H1 (cell line): ENCODE measurements at regions not wholly inside any gene's neighbourhood (a gene's known extent, or its start where the extent isn't known, plus 50 kb on each side); places are given as distances from the start of the nearest gene placed in this dataset.

Experiments used
- CTCF ChIA-PET: fragments of 300-600 bp; sonication (Branson Sonifier 250); formaldehyde crosslinking; loops from one replicate; lab custom pipeline; 2021; ENCODE audit not compliant: partially characterized antibody; lab: Charles Lee
- POLR2A ChIA-PET: fragments of 300-600 bp; sonication (Branson Sonifier 250); formaldehyde crosslinking; loops from one replicate; lab custom pipeline; 2021; ENCODE audit warnings: inconsistent platforms; ENCODE audit not compliant: partially characterized antibody; lab: Charles Lee
- DNase-seq, 2 experiments: peaks; one replicate each; pipeline versions ENCODE4 v3.0.0 to v3.0.0-alpha.2; 2010 to 2022; ENCODE audit warnings: low spot score in 2 of 2, low read depth in 1 of 2, mixed read lengths in 1 of 2
- FAIRE-seq: peaks from 2 replicates; lab custom pipeline; 2011; peaks lifted over from hg19 to GRCh38; lab: Jason Lieb, UNC
- H2AFZ ChIP-seq: 2 replicates; pipeline ENCODE4 v1.8.1; 2012; ENCODE audit warnings: low read length, inconsistent platforms
- H2AK5ac ChIP-seq: 2 replicates; pipeline ENCODE4 v1.6.1; 2013; ENCODE audit warnings: low read depth, low read length
- H2BK120ac ChIP-seq: replicated peaks from 2 replicates; pipeline ENCODE3; 2013; ENCODE audit warnings: low read depth, low read length, inconsistent platforms
- H2BK12ac ChIP-seq: 2 replicates; pipeline ENCODE4 v1.6.1; 2013; ENCODE audit warnings: low read depth, low read length
- H2BK15ac ChIP-seq: 2 replicates; pipeline ENCODE4 v1.6.1; 2013; ENCODE audit warnings: low read length
- H2BK20ac ChIP-seq: 2 replicates; pipeline ENCODE4 v1.6.1; 2013; ENCODE audit warnings: low read length
- H2BK5ac ChIP-seq: 2 replicates; pipeline ENCODE4 v1.6.1; 2013; ENCODE audit warnings: low read depth, low read length
- H3K14ac ChIP-seq: 2 replicates; pipeline ENCODE4 v1.6.1; 2013; ENCODE audit warnings: inconsistent platforms; ENCODE audit not compliant: insufficient read length
- H3K18ac ChIP-seq: 2 replicates; pipeline ENCODE4 v1.6.1; 2013; ENCODE audit warnings: low read length; ENCODE audit errors: extremely low read depth
- H3K23ac ChIP-seq: 2 replicates; pipeline ENCODE4 v1.6.1; 2013; ENCODE audit warnings: inconsistent platforms; ENCODE audit not compliant: insufficient read length
- H3K23me2 ChIP-seq: 2 replicates; pipeline ENCODE4 v1.6.1; 2013; ENCODE audit warnings: low read depth, low read length
- H3K27ac ChIP-seq: 2 replicates; pipeline ENCODE4 v1.6.1; 2011; ENCODE audit warnings: low read depth, low read length, inconsistent platforms
- H3K27me3 ChIP-seq, 4 experiments: replicated peaks in 1 of 4; 1 replicate in 1 of 4; 2 replicates in 3 of 4; pipeline versions ENCODE4 v1.6.1 to v1.8.1; 2011 to 2013; ENCODE audit warnings: low read length in 3 of 4, mild to moderate bottlenecking in 3 of 4, inconsistent platforms in 2 of 4, mixed read lengths in 2 of 4, moderate library complexity in 1 of 4; ENCODE audit not compliant: control insufficient read depth in 3 of 4, insufficient read depth in 3 of 4; ENCODE audit errors: extremely low read depth in 1 of 4
- H3K36me3 ChIP-seq, 4 experiments: 2 replicates each; pipeline versions ENCODE4 v1.6.1 to v1.8.1; 2011 to 2013; ENCODE audit warnings: mild to moderate bottlenecking in 4 of 4, low read length in 3 of 4, moderate library complexity in 2 of 4, control low read depth in 1 of 4, inconsistent platforms in 1 of 4; ENCODE audit not compliant: insufficient read depth in 4 of 4, control insufficient read depth in 2 of 4
- H3K4ac ChIP-seq: replicated peaks from 2 replicates; pipeline ENCODE3; 2013; ENCODE audit warnings: low read length, low read depth, mixed read lengths, inconsistent platforms; ENCODE audit not compliant: insufficient read length
- H3K4me1 ChIP-seq, 4 experiments: replicated peaks in 1 of 4; 1 replicate in 1 of 4; 2 replicates in 3 of 4; pipeline versions ENCODE4 v1.6.1 to v1.8.1; 2011 to 2013; ENCODE audit warnings: low read length in 3 of 4, inconsistent platforms in 2 of 4, mixed read lengths in 1 of 4; ENCODE audit not compliant: insufficient read depth in 4 of 4, control insufficient read depth in 3 of 4
- H3K4me2 ChIP-seq, 2 experiments: 2 replicates each; pipeline versions ENCODE4 v1.6.1 to v1.8.1; 2011 to 2013; ENCODE audit warnings: low read depth in 2 of 2, low read length in 2 of 2, control low read depth in 1 of 2, inconsistent platforms in 1 of 2, mild to moderate bottlenecking in 1 of 2; ENCODE audit not compliant: insufficient read depth in 1 of 2
- H3K4me3 ChIP-seq, 4 experiments: fragments of 200-600, 300-600 bp in 1 of 4; sonication (generic), shearing (Covaris generic), sonication (Bioruptor Twin) in 1 of 4; 2 replicates each; pipeline versions ENCODE4 v1.5.1 to v1.8.1; 2011 to 2016; ENCODE audit warnings: low read length in 4 of 4, low read depth in 3 of 4, control low read depth in 2 of 4, inconsistent platforms in 2 of 4, mild to moderate bottlenecking in 2 of 4, mixed read lengths in 1 of 4, moderate library complexity in 1 of 4; ENCODE audit not compliant: insufficient read depth in 2 of 4; ENCODE audit errors: extremely low read depth in 1 of 4
- H3K56ac ChIP-seq: replicated peaks from 2 replicates; pipeline ENCODE3; 2013; ENCODE audit warnings: low read depth, mild to moderate bottlenecking, mixed read lengths, low read length, inconsistent platforms; ENCODE audit not compliant: insufficient read length
- H3K79me1 ChIP-seq: 2 replicates; pipeline ENCODE4 v1.6.1; 2013; ENCODE audit warnings: low read depth, low read length, control low read depth
- H3K79me2 ChIP-seq, 2 experiments: 2 replicates each; pipeline versions ENCODE4 v1.6.1 to v1.8.1; 2012 to 2013; ENCODE audit warnings: low read length in 2 of 2, mild to moderate bottlenecking in 2 of 2, inconsistent platforms in 1 of 2; ENCODE audit not compliant: insufficient read depth in 2 of 2, control insufficient read depth in 1 of 2
- H3K9ac ChIP-seq, 4 experiments: replicated peaks in 1 of 4; 1 replicate in 1 of 4; 2 replicates in 3 of 4; pipeline versions ENCODE4 v1.6.1 to v1.8.1; 2011 to 2013; ENCODE audit warnings: low read depth in 3 of 4, low read length in 3 of 4, control low read depth in 2 of 4, mild to moderate bottlenecking in 2 of 4, moderate library complexity in 2 of 4, inconsistent platforms in 1 of 4; ENCODE audit errors: extremely low read depth in 1 of 4
- H3K9me3 ChIP-seq, 2 experiments: 2 replicates each; pipeline versions ENCODE4 v1.6.1 to v1.8.1; 2012 to 2013; ENCODE audit warnings: mild to moderate bottlenecking in 2 of 2, moderate library complexity in 2 of 2, control low read depth in 1 of 2, inconsistent platforms in 1 of 2, low read depth in 1 of 2, low read length in 1 of 2, mixed read lengths in 1 of 2; ENCODE audit not compliant: insufficient read depth in 2 of 2
- H4K20me1 ChIP-seq, 2 experiments: replicated peaks in 1 of 2; 2 replicates each; pipeline versions ENCODE3 to v1.8.1; 2011 to 2013; ENCODE audit warnings: inconsistent platforms in 2 of 2, low read length in 2 of 2, mild to moderate bottlenecking in 1 of 2; ENCODE audit not compliant: insufficient read depth in 2 of 2, control insufficient read depth in 1 of 2
- H4K5ac ChIP-seq: 2 replicates; pipeline ENCODE4 v1.6.1; 2013; ENCODE audit warnings: low read length, low read depth, mixed read lengths, inconsistent platforms; ENCODE audit not compliant: insufficient read length
- H4K8ac ChIP-seq: 2 replicates; pipeline ENCODE4 v1.8.0; 2013; ENCODE audit warnings: mild to moderate bottlenecking, moderate library complexity, low read length, inconsistent platforms; ENCODE audit not compliant: insufficient read depth; ENCODE audit errors: extremely low read depth
- H4K91ac ChIP-seq: replicated peaks from 2 replicates; pipeline ENCODE3; 2013; ENCODE audit warnings: low read length, mixed read lengths, inconsistent platforms; ENCODE audit not compliant: insufficient read length
- ASH2L ChIP-seq: fragments of 200-600, 300-600 bp; sonication (generic); IDR thresholded peaks from one replicate; pipeline ENCODE4 v1.7.1; 2017; ENCODE audit warnings: low read length
- CHD2 ChIP-seq: IDR thresholded peaks from 2 replicates; pipeline ENCODE4 v1.6.1; 2012; ENCODE audit warnings: low read length, improper control_type of control experiment
- CREB1 ChIP-seq: IDR thresholded peaks from 2 replicates; pipeline ENCODE4 v1.6.1; 2012; ENCODE audit warnings: inconsistent platforms
- HDAC2 ChIP-seq, 2 experiments: fragments of 300-600 bp in 1 of 2; sonication (generic) in 1 of 2; IDR thresholded peaks; 2 replicates each; pipeline ENCODE4 v1.6.1; 2011 to 2012; ENCODE audit warnings: low read depth in 2 of 2, low read length in 2 of 2, mild to moderate bottlenecking in 2 of 2, moderate library complexity in 2 of 2, borderline replicate concordance in 1 of 2, inconsistent platforms in 1 of 2
- MAX ChIP-seq: IDR thresholded peaks from 2 replicates; pipeline ENCODE4 v1.6.1; 2012; ENCODE audit warnings: inconsistent platforms
- NRF1 ChIP-seq: IDR thresholded peaks from 2 replicates; pipeline ENCODE4 v1.6.1; 2011; ENCODE audit warnings: mild to moderate bottlenecking, low read depth, low read length, improper control_type of control experiment
- PHF8 ChIP-seq: fragments of 200-600 bp; sonication (generic); conservative IDR thresholded peaks from 2 replicates; pipeline ENCODE4 v1.7.1; 2012; ENCODE audit warnings: low read depth, mild to moderate bottlenecking, inconsistent platforms, low read length, moderate library complexity
- RAD21 ChIP-seq, 2 experiments: IDR thresholded peaks in 1 of 2; conservative IDR thresholded peaks in 1 of 2; 2 replicates each; pipeline ENCODE4 v1.6.1; 2011; ENCODE audit warnings: low read depth in 2 of 2, low read length in 2 of 2, improper control_type of control experiment in 1 of 2, inconsistent platforms in 1 of 2, mild to moderate bottlenecking in 1 of 2, moderate library complexity in 1 of 2
- SAP30 ChIP-seq: fragments of 300-600 bp; sonication (generic); IDR thresholded peaks from 2 replicates; pipeline ENCODE4 v1.7.1; 2012; ENCODE audit warnings: low read length, moderate library complexity, mild to moderate bottlenecking, inconsistent platforms; ENCODE audit not compliant: insufficient read depth, insufficient replicate concordance
- SIN3A ChIP-seq, 2 experiments: IDR thresholded peaks in 1 of 2; conservative IDR thresholded peaks in 1 of 2; 2 replicates each; pipeline ENCODE4 v1.6.1; 2011 to 2012; ENCODE audit warnings: low read length in 2 of 2, improper control_type of control experiment in 1 of 2, low read depth in 1 of 2, mild to moderate bottlenecking in 1 of 2
- TEAD4 ChIP-seq: IDR thresholded peaks from 2 replicates; pipeline ENCODE4 v1.6.1; 2012; ENCODE audit warnings: low read depth, low read length, inconsistent platforms, mixed read lengths
- WGBS, 2 experiments: shearing (Covaris generic) in 1 of 2; methylation state at CpG; one replicate each; pipeline versions ENCODE4 v1.1.6 to v1.1.7; 2013 to 2015; ENCODE audit warnings: low lambda C conversion rate in 2 of 2, mixed read lengths in 2 of 2, inconsistent platforms in 1 of 2, low coverage in 1 of 2, missing lambda C conversion rate in 1 of 2; ENCODE audit not compliant: insufficient replicate concordance in 2 of 2, insufficient coverage in 1 of 2, insufficient read length in 1 of 2; ENCODE audit errors: extremely low coverage in 1 of 2, missing lambda C conversion rate in 1 of 2; 5-methylcytosine and 5-hydroxymethylcytosine counted together

GRCh38 chr7:140238778-140239652 is 62.2 kb upstream of the KDM7A start:
- Histone ChIP-seq H4K20me1 (no peaks in the 10 kb centered on the region), H3K4me1 (no peaks in the 10 kb centered on the region; a peak in 2 of 7 replicates), H2BK120ac (no peak overlapping the region), H2BK12ac (no peak overlapping the region), H3K27me3 (no peaks in the 10 kb centered on the region), H4K5ac (no peak overlapping the region), H3K23ac (no peak overlapping the region), H3K4me3 (no peak overlapping the region), H3K4me2 (no peak overlapping the region), H3K23me2 (no peaks in the 10 kb centered on the region), H3K9ac (no peak overlapping the region), H3K79me2 (no peaks in the 10 kb centered on the region), H3K9me3 (no peaks in the 10 kb centered on the region), H3K4ac (no peak overlapping the region), H2AFZ (no peak overlapping the region), H4K8ac (no peak overlapping the region; the same call in 1 of the 2 replicates), H4K91ac (no peak overlapping the region), H2BK5ac (no peak overlapping the region; the same call in 1 of the 2 replicates), H3K18ac (no peak overlapping the region), H2BK20ac (no peak overlapping the region), H3K56ac (no peak overlapping the region), H3K14ac (no peak overlapping the region), H2AK5ac (0 out of 2 replicates have a peak overlapping the region, but pooled peaks have one; percentile 8), H2BK15ac (no peak overlapping the region), H3K36me3 (no peaks in the 10 kb centered on the region), H3K27ac (no peak overlapping the region), H3K79me1 (no peaks in the 10 kb centered on the region)
- WGBS, 2 experiments, result 80% methylated on average over 15 of the region's 15 CpGs; no CpG with 5 or more reads in 1 of the 2 experiments
- POLR2A ChIA-PET, result no interaction called here
- FAIRE-seq (no peak), DNase-seq (no peak)
- CTCF ChIA-PET, result interaction anchor here (0.6 kb wide), 1 partner anchor 55 kb away, joined by 3 read pairs; no protein-coding TSS in a partner anchor
- no peak for TF ChIP-seq SAP30
- no peak for TF ChIP-seq CHD2
- TF ChIP-seq CREB1, result no peak
- TF ChIP-seq HDAC2 (IDR thresholded peaks at IDR 0.05; ENCODE audit: borderline replicate concordance in 1 of 2, low read depth in 2 of 2, low read length in 2 of 2), result no peak
- TF ChIP-seq NRF1, result no peak
- TF ChIP-seq ASH2L, result no peak
- TF ChIP-seq MAX, result no peak
- no peak for TF ChIP-seq SIN3A (conservative IDR thresholded peaks at IDR 0.05 in 1 of 2, IDR thresholded peaks at IDR 0.05 in 1 of 2; ENCODE audit: low read depth in 1 of 2, low read length in 2 of 2)
- TF ChIP-seq TEAD4, result no peak
- TF ChIP-seq PHF8, result no peak
- no peak for TF ChIP-seq RAD21 (IDR thresholded peaks at IDR 0.05 in 1 of 2, conservative IDR thresholded peaks at IDR 0.05 in 1 of 2; ENCODE audit: low read depth in 2 of 2, low read length in 2 of 2)
